ENCODE measurements at regions not wholly inside any gene's neighbourhood (a gene's known extent, or its start where the extent isn't known, plus 50 kb on each side); places are given as distances from the start of the nearest gene placed in this dataset.

DNA sequence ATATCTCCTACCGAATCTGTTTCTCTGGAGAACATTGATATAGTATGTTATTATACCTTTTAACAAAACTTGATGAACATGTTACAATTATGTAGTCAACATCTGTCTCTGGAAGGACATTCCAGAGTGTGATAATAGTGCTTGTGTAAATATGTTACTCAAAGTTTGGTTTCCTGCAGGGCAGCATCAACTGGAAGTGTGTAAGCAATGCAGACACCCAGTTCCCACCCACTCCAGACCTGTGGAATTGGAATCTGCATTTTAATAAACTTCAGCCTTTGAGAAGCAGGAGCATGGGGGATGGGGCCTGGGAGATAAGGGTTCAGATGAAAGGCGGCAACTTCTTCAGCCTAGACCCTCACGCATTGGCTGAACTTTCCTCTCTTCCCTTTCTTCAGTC lies 398.9 kb downstream of the RND3 start:
- ChIA-PET POLR2A (no interaction called here), CTCF (no interaction called here)
- Histone ChIP-seq H2AFZ (ENCODE audit: low read depth) (no peak overlapping the region), H3F3A (replicated peaks; ENCODE audit: insufficient read depth) (no peaks in the 10 kb centered on the region), H3K4me1 (ENCODE audit: control insufficient read depth in 1 of 2, insufficient read depth in 2 of 2, low read depth in 1 of 2, low read length in 1 of 2) (no peaks in the 10 kb centered on the region), H3K4me2 (no peak overlapping the region), H3K27ac (ENCODE audit: low read depth in 2 of 2, low read length in 1 of 2) (no peak overlapping the region), H3K9me3 (peaks cover 10% of the 10 kb centered on the region), H3K4me3 (ENCODE audit: low read depth in 2 of 2, low read length in 1 of 2) (no peak overlapping the region), H3K9me2 (no peaks in the 10 kb centered on the region), H3K36me3 (replicated peaks in 1 of 2; ENCODE audit: control insufficient read depth in 1 of 2, insufficient read depth in 2 of 2, low read length in 1 of 2) (no peaks in the 10 kb centered on the region), H3K79me2 (ENCODE audit: insufficient read depth) (no peaks in the 10 kb centered on the region), H3K27me3 (ENCODE audit: insufficient read depth) (no peaks in the 10 kb centered on the region), H3K9ac (no peak overlapping the region), H4K20me1 (ENCODE audit: insufficient read depth) (no peaks in the 10 kb centered on the region)
- TF ChIP-seq, protein P1, sequence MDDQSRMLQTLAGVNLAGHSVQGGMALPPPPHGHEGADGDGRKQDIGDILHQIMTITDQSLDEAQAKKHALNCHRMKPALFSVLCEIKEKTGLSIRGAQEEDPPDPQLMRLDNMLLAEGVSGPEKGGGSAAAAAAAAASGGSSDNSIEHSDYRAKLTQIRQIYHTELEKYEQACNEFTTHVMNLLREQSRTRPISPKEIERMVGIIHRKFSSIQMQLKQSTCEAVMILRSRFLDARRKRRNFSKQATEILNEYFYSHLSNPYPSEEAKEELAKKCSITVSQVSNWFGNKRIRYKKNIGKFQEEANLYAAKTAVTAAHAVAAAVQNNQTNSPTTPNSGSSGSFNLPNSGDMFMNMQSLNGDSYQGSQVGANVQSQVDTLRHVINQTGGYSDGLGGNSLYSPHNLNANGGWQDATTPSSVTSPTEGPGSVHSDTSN (IDR thresholded peaks at IDR 0.05): no peak
- TF ChIP-seq RXRA (IDR thresholded peaks at IDR 0.05; ENCODE audit: borderline replicate concordance, low read depth) (no peak), FOXM1 (IDR thresholded peaks at IDR 0.05; ENCODE audit: low read depth) (no peak), JUND (IDR thresholded peaks at IDR 0.05) (no peak), RFX5 (IDR thresholded peaks at IDR 0.05; ENCODE audit: low read length) (no peak), NRF1 (IDR thresholded peaks at IDR 0.05; ENCODE audit: low read depth, low read length) (no peak), RCOR1 (IDR thresholded peaks at IDR 0.05; ENCODE audit: low read length) (no peak), TCF12 (IDR thresholded peaks at IDR 0.05) (no peak), GATA2 (CRISPR knock-in tag; IDR thresholded peaks at IDR 0.05) (no peak), TEAD4 (IDR thresholded peaks at IDR 0.05; ENCODE audit: borderline replicate concordance, insufficient read depth) (no peak), CHD2 (IDR thresholded peaks at IDR 0.05; ENCODE audit: low read length, partially characterized antibody) (no peak), TAF1 (IDR thresholded peaks at IDR 0.05; ENCODE audit: borderline replicate concordance, low read depth, low read length) (no peak), ELF1 (IDR thresholded peaks at IDR 0.05) (no peak), SIN3A (IDR thresholded peaks at IDR 0.05; ENCODE audit: borderline replicate concordance, low read depth, low read length) (no peak), POLR2AphosphoS5 (IDR thresholded peaks at IDR 0.05; ENCODE audit: low read depth, low read length) (no peak), NFIC (IDR thresholded peaks at IDR 0.05; ENCODE audit: borderline replicate concordance) (no peak)
- TF ChIP-seq, protein P2, sequence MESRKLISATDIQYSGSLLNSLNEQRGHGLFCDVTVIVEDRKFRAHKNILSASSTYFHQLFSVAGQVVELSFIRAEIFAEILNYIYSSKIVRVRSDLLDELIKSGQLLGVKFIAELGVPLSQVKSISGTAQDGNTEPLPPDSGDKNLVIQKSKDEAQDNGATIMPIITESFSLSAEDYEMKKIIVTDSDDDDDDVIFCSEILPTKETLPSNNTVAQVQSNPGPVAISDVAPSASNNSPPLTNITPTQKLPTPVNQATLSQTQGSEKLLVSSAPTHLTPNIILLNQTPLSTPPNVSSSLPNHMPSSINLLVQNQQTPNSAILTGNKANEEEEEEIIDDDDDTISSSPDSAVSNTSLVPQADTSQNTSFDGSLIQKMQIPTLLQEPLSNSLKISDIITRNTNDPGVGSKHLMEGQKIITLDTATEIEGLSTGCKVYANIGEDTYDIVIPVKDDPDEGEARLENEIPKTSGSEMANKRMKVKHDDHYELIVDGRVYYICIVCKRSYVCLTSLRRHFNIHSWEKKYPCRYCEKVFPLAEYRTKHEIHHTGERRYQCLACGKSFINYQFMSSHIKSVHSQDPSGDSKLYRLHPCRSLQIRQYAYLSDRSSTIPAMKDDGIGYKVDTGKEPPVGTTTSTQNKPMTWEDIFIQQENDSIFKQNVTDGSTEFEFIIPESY (IDR thresholded peaks at IDR 0.05; ENCODE audit: borderline replicate concordance, low read depth): no peak
- DNase-seq: no peak
- 87% methylated on average over 3 of the region's 3 CpGs for WGBS (ENCODE audit: low lambda C conversion rate)

DNA sequence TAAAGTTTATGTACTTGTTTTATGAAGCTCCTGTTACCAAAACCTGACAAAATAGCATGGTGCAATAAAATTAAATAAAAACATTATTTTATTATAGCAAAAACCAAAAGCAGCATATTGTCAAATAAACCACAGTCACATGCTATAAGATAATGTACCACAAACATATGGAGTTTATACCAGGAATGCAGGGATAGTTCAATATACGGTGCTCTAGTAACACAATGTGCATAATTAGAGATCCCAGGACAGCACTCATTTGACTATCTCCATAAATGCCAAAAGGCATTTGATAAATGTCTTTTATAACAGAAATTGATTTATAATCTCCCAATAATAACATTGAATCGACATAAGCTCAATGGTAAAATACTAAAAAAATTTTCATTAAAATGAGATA lies 402.0 kb downstream of the RND3 start:
- Histone ChIP-seq H3K36me3 (replicated peaks in 1 of 2; ENCODE audit: control insufficient read depth in 1 of 2, insufficient read depth in 2 of 2, low read length in 1 of 2) (no peaks in the 10 kb centered on the region), H2AFZ (ENCODE audit: low read depth) (no peak overlapping the region), H3K27me3 (ENCODE audit: insufficient read depth) (no peaks in the 10 kb centered on the region), H3F3A (replicated peaks; ENCODE audit: insufficient read depth) (peaks cover 1% of the 10 kb centered on the region), H3K9ac (no peak overlapping the region), H4K20me1 (ENCODE audit: insufficient read depth) (no peaks in the 10 kb centered on the region), H3K9me3 (peaks cover 10% of the 10 kb centered on the region), H3K4me2 (no peak overlapping the region), H3K27ac (ENCODE audit: low read depth in 2 of 2, low read length in 1 of 2) (no peak overlapping the region), H3K4me3 (ENCODE audit: low read depth in 2 of 2, low read length in 1 of 2) (no peak overlapping the region), H3K4me1 (ENCODE audit: control insufficient read depth in 1 of 2, insufficient read depth in 2 of 2, low read depth in 1 of 2, low read length in 1 of 2) (peaks cover 0 to 6% of the 10 kb centered on the region in 2 experiments; a peak in 1 of 4 replicates), H3K79me2 (ENCODE audit: insufficient read depth) (no peaks in the 10 kb centered on the region), H3K9me2 (no peaks in the 10 kb centered on the region)
- ChIA-PET POLR2A (no interaction called here), CTCF (no interaction called here)
- WGBS (ENCODE audit: low lambda C conversion rate): 94% methylated on average over 2 of the region's 2 CpGs
- DNase-seq: no peak
- no peak for TF ChIP-seq FOXJ3 (CRISPR knock-in tag; IDR thresholded peaks at IDR 0.05)
- TF ChIP-seq SIN3A (IDR thresholded peaks at IDR 0.05; ENCODE audit: borderline replicate concordance, low read depth, low read length): no peak
- TF ChIP-seq POLR2AphosphoS5 (IDR thresholded peaks at IDR 0.05; ENCODE audit: low read depth, low read length): no peak
- TF ChIP-seq NRF1 (IDR thresholded peaks at IDR 0.05; ENCODE audit: low read depth, low read length): no peak
- no peak for TF ChIP-seq MEF2A (IDR thresholded peaks at IDR 0.05; ENCODE audit: borderline replicate concordance, low read depth)
- no peak for TF ChIP-seq ELF1 (IDR thresholded peaks at IDR 0.05)
- TF ChIP-seq, protein P3, sequence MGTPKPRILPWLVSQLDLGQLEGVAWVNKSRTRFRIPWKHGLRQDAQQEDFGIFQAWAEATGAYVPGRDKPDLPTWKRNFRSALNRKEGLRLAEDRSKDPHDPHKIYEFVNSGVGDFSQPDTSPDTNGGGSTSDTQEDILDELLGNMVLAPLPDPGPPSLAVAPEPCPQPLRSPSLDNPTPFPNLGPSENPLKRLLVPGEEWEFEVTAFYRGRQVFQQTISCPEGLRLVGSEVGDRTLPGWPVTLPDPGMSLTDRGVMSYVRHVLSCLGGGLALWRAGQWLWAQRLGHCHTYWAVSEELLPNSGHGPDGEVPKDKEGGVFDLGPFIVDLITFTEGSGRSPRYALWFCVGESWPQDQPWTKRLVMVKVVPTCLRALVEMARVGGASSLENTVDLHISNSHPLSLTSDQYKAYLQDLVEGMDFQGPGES (IDR thresholded peaks at IDR 0.05; ENCODE audit: low read depth, low read length): no peak
- TF ChIP-seq, protein P4, sequence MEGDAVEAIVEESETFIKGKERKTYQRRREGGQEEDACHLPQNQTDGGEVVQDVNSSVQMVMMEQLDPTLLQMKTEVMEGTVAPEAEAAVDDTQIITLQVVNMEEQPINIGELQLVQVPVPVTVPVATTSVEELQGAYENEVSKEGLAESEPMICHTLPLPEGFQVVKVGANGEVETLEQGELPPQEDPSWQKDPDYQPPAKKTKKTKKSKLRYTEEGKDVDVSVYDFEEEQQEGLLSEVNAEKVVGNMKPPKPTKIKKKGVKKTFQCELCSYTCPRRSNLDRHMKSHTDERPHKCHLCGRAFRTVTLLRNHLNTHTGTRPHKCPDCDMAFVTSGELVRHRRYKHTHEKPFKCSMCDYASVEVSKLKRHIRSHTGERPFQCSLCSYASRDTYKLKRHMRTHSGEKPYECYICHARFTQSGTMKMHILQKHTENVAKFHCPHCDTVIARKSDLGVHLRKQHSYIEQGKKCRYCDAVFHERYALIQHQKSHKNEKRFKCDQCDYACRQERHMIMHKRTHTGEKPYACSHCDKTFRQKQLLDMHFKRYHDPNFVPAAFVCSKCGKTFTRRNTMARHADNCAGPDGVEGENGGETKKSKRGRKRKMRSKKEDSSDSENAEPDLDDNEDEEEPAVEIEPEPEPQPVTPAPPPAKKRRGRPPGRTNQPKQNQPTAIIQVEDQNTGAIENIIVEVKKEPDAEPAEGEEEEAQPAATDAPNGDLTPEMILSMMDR (IDR thresholded peaks at IDR 0.05): no peak
- no peak for TF ChIP-seq TCF12 (IDR thresholded peaks at IDR 0.05)
- TF ChIP-seq, protein P2 (IDR thresholded peaks at IDR 0.05; ENCODE audit: borderline replicate concordance, low read depth): no peak
- no peak for TF ChIP-seq FOXM1 (IDR thresholded peaks at IDR 0.05; ENCODE audit: low read depth)
- TF ChIP-seq JUND (IDR thresholded peaks at IDR 0.05): no peak
